HG03103 (cell line): ENCODE measurements at regions not wholly inside any gene's neighbourhood (a gene's known extent, or its start where the extent isn't known, plus 50 kb on each side); places are given as distances from the start of the nearest gene placed in this dataset.

Source experiments
- ATAC-seq: cut with Tn5 transposase; IDR thresholded peaks from one replicate; pipeline ENCODE4 v1.9.1; 2021; ENCODE audit warnings: low read depth; ENCODE audit not compliant: unreplicated experiment

DNA sequence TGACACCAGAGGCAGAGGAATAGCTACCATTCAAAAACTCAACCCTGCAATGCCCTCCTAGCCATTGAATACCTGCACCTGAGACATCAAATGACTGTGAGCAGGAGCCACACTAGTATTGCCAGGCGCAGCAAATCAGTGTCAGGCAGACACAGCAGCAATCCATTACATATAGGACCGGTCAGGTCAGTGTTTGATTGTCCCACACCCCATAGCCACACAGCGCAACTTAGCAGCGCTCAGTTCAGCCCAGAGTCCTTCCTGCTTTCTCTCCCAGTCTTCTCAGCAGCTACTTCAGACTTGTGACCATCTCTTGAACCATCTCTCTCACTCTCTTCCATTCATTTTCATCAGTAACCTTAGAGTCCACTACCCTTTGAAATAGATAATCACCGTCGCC, 181.6 kb upstream of the GPR12 start:
- no peak for ATAC-seq

GRCh38 chr13:26941345-26942174, 181.0 kb upstream of the GPR12 start:
- ATAC-seq = no peak

GRCh38 chr13:26934096-26934495, 173.5 kb upstream of the GPR12 start:
- no peak for ATAC-seq

DNA sequence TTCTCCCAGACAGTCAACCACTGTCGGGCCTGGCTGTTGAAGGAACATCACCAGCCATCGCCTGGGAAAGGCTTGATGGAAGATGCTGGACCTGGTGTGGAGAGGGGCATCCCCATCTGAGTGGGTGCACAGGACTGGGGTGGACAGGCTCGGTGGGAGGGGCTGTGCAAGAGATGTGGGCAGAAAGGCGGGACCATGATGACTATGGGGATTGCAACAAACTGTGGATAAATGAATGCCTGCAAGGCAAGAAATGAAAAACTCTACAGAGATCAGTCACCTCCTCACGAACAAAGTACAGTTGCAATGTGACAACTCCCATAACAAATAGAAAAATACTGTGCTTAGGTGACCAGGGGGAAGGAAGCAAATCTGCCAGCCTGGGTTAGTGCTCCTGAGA, 171.9 kb upstream of the GPR12 start:
- no peak for ATAC-seq

- ATAC-seq = no peak
Observed at GRCh38 chr13:26929971-26930730, 169.6 kb upstream of the GPR12 start.

- no peak for ATAC-seq
Observed at GRCh38 chr13:26927511-26927910, 166.9 kb upstream of the GPR12 start.

- no peak for ATAC-seq
Observed at GRCh38 chr13:26926371-26926770, 165.8 kb upstream of the GPR12 start.

- ATAC-seq = no peak
Observed at GRCh38 chr13:26923824-26924605, 163.4 kb upstream of the GPR12 start.

GRCh38 chr13:26921918-26922317, 161.3 kb upstream of the GPR12 start:
- no peak for ATAC-seq

- no peak for ATAC-seq
Observed at GRCh38 chr13:26920614-26921355, 160.2 kb upstream of the GPR12 start.

GRCh38 chr13:26919732-26920131, 159.1 kb upstream of the GPR12 start:
- no peak for ATAC-seq

DNA sequence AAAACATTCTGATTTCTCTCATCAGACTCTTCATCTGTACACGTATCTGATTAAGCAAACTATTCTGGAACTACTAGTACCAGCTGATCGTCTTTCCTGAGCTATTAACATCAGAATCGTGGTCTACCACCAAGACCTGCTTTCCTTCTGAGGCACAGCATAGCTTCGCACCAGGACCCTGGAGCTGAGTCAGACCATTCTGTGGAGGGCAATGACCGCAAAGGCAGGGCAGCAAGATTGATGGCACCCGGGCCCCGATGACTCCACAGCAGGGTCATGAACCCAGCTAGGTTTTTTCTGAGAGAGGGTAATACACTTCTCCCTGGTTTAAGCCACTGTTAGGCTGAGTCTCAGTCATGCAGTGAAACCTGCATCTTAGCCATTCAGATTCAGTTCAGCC, 158.7 kb upstream of the GPR12 start:
- no peak for ATAC-seq

DNA sequence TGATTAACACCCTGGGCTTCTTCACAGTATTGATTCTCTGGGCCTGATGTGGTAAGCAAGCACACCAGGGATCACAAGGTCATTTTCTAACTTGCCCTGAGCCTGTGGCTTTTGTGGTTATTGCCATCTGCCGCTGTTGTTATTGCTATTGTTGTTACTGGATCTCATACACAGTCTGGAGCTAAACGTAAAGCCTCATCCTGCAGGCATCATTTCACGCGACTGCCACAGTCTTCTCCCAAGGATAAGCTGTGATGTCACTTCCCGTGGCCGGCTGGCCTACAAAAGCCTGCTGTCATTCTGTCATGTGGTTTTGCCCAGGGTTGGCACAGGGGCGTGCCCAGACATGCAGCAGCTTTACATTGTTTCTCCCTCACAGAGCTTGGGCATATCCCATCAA, 154.0 kb upstream of the GPR12 start:
- ATAC-seq = no peak

GRCh38 chr13:26914148-26914547, 153.6 kb upstream of the GPR12 start:
- no peak for ATAC-seq

- no peak for ATAC-seq
Observed at GRCh38 chr13:26910754-26911465, 150.3 kb upstream of the GPR12 start.

DNA sequence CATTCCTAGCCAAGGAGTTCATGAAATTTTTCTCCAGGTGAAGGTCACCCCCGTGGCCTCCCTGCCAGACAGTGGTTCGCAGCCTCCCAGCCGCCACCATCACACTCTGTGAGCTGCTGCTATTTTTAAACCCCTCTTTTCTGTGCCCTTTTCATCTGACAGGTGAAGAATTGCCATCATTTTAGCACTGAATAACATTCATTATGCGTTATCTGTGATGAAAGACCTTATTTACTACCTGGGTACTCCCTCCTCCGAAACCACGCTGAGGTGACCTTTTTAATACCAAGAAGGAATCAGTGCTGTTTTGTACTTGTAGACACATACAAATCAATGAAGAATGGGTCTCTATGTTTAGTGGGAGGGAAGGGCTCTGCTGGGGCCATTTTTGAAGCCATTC, 148.9 kb upstream of the GPR12 start:
- no peak for ATAC-seq

DNA sequence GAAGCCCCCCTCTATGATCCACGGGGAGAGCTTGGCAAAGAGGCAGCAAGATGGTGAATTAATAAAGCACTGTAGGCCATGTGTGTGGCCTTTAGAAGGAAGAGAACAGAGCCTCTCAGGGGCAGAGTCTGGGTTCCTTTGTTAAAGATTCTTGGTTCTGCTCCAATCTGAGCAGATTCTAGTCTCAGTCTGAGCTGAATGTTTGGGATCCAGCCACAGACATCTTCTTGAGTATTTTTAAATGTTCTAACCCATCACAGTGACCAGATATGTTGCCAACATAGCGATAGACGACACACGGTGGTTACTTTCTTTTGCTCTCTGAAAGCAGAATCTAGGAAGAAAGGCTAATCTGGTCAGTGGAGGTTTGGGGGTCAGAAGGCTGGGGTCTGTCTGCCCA, 147.5 kb upstream of the GPR12 start:
- ATAC-seq = no peak

GRCh38 chr13:26899202-26899601, 138.6 kb upstream of the GPR12 start:
- no peak for ATAC-seq

- no peak for ATAC-seq
Observed at GRCh38 chr13:26897706-26898550, 137.3 kb upstream of the GPR12 start.
